ENCODE measurements at regions not wholly inside any gene's neighbourhood (a gene's known extent, or its start where the extent isn't known, plus 50 kb on each side); places are given as distances from the start of the nearest gene placed in this dataset.
"Not testable (repeated sequence)": the region's sequence is repeated elsewhere in the genome, so short reads cannot be mapped to it uniquely, and the experiment has no call there.

DNA sequence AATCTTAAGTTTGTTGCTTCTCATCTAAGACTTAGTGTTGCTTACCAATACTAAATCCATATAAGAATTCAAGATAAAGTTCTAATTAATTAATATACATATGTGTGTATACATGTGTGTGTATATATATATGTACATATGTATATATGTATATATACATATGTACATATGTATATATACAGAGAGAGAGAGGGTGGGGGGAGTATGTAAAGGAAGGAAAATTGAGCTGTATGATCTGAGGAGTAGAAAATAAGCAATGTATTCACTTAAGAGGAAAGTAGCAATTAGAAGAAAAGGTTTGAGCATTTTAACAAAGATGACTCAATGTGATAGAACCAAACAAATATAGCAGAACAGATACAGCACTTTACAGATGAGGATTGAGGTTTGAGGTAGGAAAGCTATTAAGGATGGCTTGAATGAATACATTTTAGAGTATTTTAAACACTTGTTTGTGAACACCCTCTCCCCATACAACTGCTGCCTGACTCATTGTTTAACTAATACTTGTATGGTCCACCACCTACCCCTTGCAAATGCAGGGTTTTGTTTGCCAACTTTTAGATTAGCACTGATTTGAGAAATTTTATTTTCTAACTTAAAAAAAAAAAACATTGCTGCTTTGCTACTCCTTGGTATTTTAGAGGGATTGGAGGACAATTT is 681.1 kb upstream of the CADM2 start:
- no peak for DNase-seq

GRCh38 chr3:84292128-84292527 is 666.7 kb upstream of the CADM2 start:
- DNase-seq: no peak

GRCh38 chr3:84299329-84299728 is 659.5 kb upstream of the CADM2 start:
- DNase-seq: no peak

GRCh38 chr3:84304214-84304613 is 654.6 kb upstream of the CADM2 start:
- DNase-seq: no peak

DNA sequence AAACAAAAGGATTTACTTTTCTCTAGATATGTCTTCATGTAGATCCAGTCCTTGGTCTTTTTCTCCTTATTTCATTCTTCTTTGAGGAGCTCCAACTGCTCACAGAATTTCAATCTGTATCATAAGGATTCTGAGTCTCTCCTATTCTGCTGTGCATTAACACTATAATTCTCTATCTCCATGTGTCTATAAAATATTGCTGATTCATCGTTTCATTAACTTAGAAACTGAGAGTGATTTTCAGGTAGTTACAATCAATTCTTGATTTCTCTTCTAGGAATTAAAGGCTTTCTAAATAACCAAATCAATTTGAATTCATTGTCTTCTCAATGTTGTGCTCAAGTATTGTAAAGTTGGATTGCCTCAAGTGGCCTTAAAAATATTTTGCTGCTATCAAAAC is 651.5 kb upstream of the CADM2 start:
- DNase-seq: no peak

- no peak for DNase-seq
Observed at GRCh38 chr3:84308379-84308778, 650.4 kb upstream of the CADM2 start.

GRCh38 chr3:84318273-84318809 is 640.4 kb upstream of the CADM2 start:
- no peak for DNase-seq

DNA sequence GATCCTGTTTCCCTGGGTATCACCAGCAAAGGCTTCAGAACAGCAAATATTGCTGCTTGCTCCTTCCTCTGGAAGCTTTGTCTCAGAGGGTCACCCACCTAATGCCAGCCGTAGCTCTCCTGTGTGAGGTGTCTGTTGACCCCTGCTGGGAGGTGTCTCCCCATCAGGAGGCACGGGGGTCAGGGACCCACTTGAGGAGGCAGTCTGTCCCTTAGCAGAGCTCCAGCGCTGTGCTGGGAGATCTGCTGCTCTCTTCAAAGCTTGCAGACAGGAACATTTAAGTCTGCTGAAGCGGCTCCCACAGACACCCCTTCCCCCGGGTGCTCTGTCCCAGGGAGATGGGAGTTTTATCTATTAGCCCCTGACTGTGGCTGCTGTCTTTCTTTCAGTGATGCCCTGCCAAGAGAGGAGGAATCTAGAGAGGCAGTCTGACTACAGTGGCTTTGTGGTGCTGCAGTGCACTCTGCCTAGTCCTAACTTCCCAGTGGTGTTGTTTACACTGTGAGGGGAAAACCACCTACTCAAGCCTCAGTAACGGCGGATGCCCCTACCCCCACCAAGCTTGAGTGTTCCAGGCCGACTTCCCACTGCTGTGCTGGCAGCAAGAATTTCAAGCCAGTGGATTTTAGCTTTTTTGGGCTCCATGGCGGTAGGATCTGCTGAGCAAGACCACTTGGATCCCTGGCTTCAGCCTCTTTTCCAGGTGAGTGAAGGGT is 593.1 kb upstream of the CADM2 start:
- DNase-seq: not testable (repeated sequence)

Measured in hematopoietic multipotent progenitor cell treated with erythropoietin and hydrocortisone succinate and interleukin-3 and kit ligand, for 4 days (in vitro differentiated cells).